HL-60 (cell line): ENCODE measurements at regions not wholly inside any gene's neighbourhood (a gene's known extent, or its start where the extent isn't known, plus 50 kb on each side); places are given as distances from the start of the nearest gene placed in this dataset.

Experiments
- CTCF ChIP-seq: IDR thresholded peaks from one replicate; pipeline ENCODE4 v1.5.1; 2011; ENCODE audit warnings: low read length, control low read depth, inconsistent platforms; ENCODE audit not compliant: insufficient read depth
- GABPA ChIP-seq: IDR thresholded peaks from 2 replicates; pipeline ENCODE4 v1.6.1; 2012; ENCODE audit warnings: low read depth
- POLR2AphosphoS5 ChIP-seq: IDR thresholded peaks from 2 replicates; pipeline ENCODE4 v1.6.1; 2012; ENCODE audit warnings: low read depth
- TF ChIP-seq, protein P1 (sequence below): IDR thresholded peaks from 2 replicates; pipeline ENCODE4 v1.6.1; 2012; ENCODE audit warnings: low read depth; ENCODE audit not compliant: insufficient replicate concordance

DNA sequence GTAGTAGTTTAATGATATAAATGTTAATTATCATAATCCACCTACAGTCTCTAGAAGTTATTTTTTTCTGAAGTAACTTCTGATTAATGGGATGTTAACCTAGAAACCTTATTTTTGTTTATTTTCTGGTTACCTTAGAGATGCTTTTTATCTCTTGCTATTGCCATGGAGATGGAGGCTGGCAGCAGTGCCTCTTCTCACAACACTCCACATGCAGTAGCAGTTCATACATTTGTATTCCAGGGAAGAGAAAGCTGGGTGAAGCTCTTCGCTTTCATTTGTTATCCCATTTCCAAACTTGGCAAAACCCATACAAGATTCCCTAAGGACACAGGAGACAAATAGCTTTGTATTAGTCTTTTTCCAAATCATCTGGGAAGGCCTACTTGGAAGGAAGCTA is 1794.1 kb upstream of the LRRTM1 start:
- TF ChIP-seq CTCF: no peak
- TF ChIP-seq, protein P1, sequence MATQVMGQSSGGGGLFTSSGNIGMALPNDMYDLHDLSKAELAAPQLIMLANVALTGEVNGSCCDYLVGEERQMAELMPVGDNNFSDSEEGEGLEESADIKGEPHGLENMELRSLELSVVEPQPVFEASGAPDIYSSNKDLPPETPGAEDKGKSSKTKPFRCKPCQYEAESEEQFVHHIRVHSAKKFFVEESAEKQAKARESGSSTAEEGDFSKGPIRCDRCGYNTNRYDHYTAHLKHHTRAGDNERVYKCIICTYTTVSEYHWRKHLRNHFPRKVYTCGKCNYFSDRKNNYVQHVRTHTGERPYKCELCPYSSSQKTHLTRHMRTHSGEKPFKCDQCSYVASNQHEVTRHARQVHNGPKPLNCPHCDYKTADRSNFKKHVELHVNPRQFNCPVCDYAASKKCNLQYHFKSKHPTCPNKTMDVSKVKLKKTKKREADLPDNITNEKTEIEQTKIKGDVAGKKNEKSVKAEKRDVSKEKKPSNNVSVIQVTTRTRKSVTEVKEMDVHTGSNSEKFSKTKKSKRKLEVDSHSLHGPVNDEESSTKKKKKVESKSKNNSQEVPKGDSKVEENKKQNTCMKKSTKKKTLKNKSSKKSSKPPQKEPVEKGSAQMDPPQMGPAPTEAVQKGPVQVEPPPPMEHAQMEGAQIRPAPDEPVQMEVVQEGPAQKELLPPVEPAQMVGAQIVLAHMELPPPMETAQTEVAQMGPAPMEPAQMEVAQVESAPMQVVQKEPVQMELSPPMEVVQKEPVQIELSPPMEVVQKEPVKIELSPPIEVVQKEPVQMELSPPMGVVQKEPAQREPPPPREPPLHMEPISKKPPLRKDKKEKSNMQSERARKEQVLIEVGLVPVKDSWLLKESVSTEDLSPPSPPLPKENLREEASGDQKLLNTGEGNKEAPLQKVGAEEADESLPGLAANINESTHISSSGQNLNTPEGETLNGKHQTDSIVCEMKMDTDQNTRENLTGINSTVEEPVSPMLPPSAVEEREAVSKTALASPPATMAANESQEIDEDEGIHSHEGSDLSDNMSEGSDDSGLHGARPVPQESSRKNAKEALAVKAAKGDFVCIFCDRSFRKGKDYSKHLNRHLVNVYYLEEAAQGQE: no peak
- TF ChIP-seq POLR2AphosphoS5: no peak
- no peak for TF ChIP-seq GABPA
